Liver (tissue), 8 donors: ENCODE measurements at regions not wholly inside any gene's neighbourhood (a gene's known extent, or its start where the extent isn't known, plus 50 kb on each side); places are given as distances from the start of the nearest gene placed in this dataset.

Experiments
- DNase-seq: peaks from one replicate; pipeline ENCODE4 v3.0.0-alpha.2; 2017; ENCODE audit warnings: low spot score
- H3K27ac ChIP-seq, 2 donors: one replicate each; pipeline ENCODE4 v1.7.0; 2013; ENCODE audit warnings: inconsistent platforms in 2 of 2, low read length in 2 of 2, control low read depth in 1 of 2, low read depth in 1 of 2, mild to moderate bottlenecking in 1 of 2
- H3K27me3 ChIP-seq, 4 donors: one replicate each; pipeline versions ENCODE4 v1.6.1 to v1.7.0; 2013; ENCODE audit warnings: low read length in 3 of 4, inconsistent platforms in 1 of 4, mild to moderate bottlenecking in 1 of 4, moderate library complexity in 1 of 4; ENCODE audit not compliant: control insufficient read depth in 4 of 4, insufficient read depth in 4 of 4
- H3K36me3 ChIP-seq, 4 donors: one replicate each; pipeline versions ENCODE4 v1.6.1 to v1.7.0; 2013; ENCODE audit warnings: low read length in 3 of 4, mild to moderate bottlenecking in 3 of 4, low read depth in 1 of 4, moderate library complexity in 1 of 4; ENCODE audit not compliant: control insufficient read depth in 4 of 4, insufficient read depth in 3 of 4
- H3K4me1 ChIP-seq, 4 donors: one replicate each; pipeline versions ENCODE4 v1.6.1 to v1.7.0; 2013; ENCODE audit warnings: low read length in 3 of 4, mild to moderate bottlenecking in 3 of 4, moderate library complexity in 1 of 4; ENCODE audit not compliant: control insufficient read depth in 4 of 4, insufficient read depth in 4 of 4
- H3K4me3 ChIP-seq, 3 donors: one replicate each; pipeline versions ENCODE4 v1.6.1 to v1.7.0; 2013; ENCODE audit warnings: low read length in 3 of 3, control low read depth in 1 of 3, low read depth in 1 of 3, mild to moderate bottlenecking in 1 of 3
- H3K9ac ChIP-seq, 2 donors: one replicate each; pipeline ENCODE4 v1.7.0; 2013; ENCODE audit warnings: low read length in 2 of 2, mild to moderate bottlenecking in 2 of 2, moderate library complexity in 2 of 2, control low read depth in 1 of 2, low read depth in 1 of 2
- H3K9me3 ChIP-seq, 4 donors: one replicate each; pipeline versions ENCODE4 v1.6.1 to v1.7.0; 2013; ENCODE audit warnings: low read length in 3 of 4; ENCODE audit not compliant: control insufficient read depth in 4 of 4
- EGR1 ChIP-seq, 2 donors: IDR thresholded peaks; 2 replicates each; pipeline ENCODE4 v1.6.1; 2016 to 2018; ENCODE audit warnings: antibody characterized with exemption in 2 of 2, low read depth in 2 of 2
- FOXA1 ChIP-seq: IDR thresholded peaks from 2 replicates; pipeline ENCODE4 v1.6.1; 2016; ENCODE audit warnings: antibody characterized with exemption
- GABPA ChIP-seq, 2 donors: IDR thresholded peaks in 1 of 2; conservative IDR thresholded peaks in 1 of 2; 2 replicates each; pipeline ENCODE4 v1.6.1; 2016; ENCODE audit warnings: antibody characterized with exemption in 2 of 2, mild to moderate bottlenecking in 1 of 2, moderate library complexity in 1 of 2
- HNF4A ChIP-seq, 2 donors: conservative IDR thresholded peaks; 2 replicates each; pipeline ENCODE4 v1.6.1; 2016; ENCODE audit warnings: antibody characterized with exemption in 2 of 2, mild to moderate bottlenecking in 2 of 2
- HNF4G ChIP-seq: IDR thresholded peaks from 2 replicates; pipeline ENCODE4 v1.6.1; 2016; ENCODE audit warnings: antibody characterized with exemption
- JUND ChIP-seq, 2 donors: IDR thresholded peaks; 2 replicates each; pipeline ENCODE4 v1.6.1; 2016; ENCODE audit warnings: antibody characterized with exemption in 2 of 2
- NR2F2 ChIP-seq: IDR thresholded peaks from 2 replicates; pipeline ENCODE4 v1.6.1; 2016; ENCODE audit warnings: antibody characterized with exemption
- RAD21 ChIP-seq, 2 donors: IDR thresholded peaks; 2 replicates each; pipeline ENCODE4 v1.6.1; 2016; ENCODE audit warnings: antibody characterized with exemption in 2 of 2, mild to moderate bottlenecking in 2 of 2
- RXRA ChIP-seq, 2 donors: IDR thresholded peaks; 2 replicates each; pipeline ENCODE4 v1.6.1; 2017 to 2018; ENCODE audit warnings: antibody characterized with exemption in 2 of 2, mild to moderate bottlenecking in 1 of 2
- SP1 ChIP-seq: IDR thresholded peaks from 2 replicates; pipeline ENCODE4 v1.6.1; 2018; ENCODE audit warnings: antibody characterized with exemption, mild to moderate bottlenecking
- TAF1 ChIP-seq: conservative IDR thresholded peaks from 2 replicates; pipeline ENCODE4 v1.6.1; 2016; ENCODE audit warnings: antibody characterized with exemption, mild to moderate bottlenecking
- YY1 ChIP-seq: IDR thresholded peaks from 2 replicates; pipeline ENCODE4 v1.6.1; 2016; ENCODE audit warnings: antibody characterized with exemption, mild to moderate bottlenecking
- WGBS: extraction: QIAGEN DNeasy Blood & Tissue Kit; methylation state at CpG from one replicate; pipeline ENCODE4 v1.1.7; 2013; 5-methylcytosine and 5-hydroxymethylcytosine counted together
- TF ChIP-seq, protein P1 (sequence below): IDR thresholded peaks from 2 replicates; pipeline ENCODE4 v1.6.1; 2016; ENCODE audit warnings: antibody characterized with exemption
- TF ChIP-seq, protein P2 (sequence below): IDR thresholded peaks from 2 replicates; pipeline ENCODE4 v1.6.1; 2016; ENCODE audit warnings: antibody characterized with exemption
- TF ChIP-seq, protein P3 (sequence below): fragments of 150-350 bp; IDR thresholded peaks from 2 replicates; pipeline ENCODE4 v1.5.1; 2017; ENCODE audit warnings: improper control_type of control experiment, low read depth, low read length; ENCODE audit not compliant: missing input control
- TF ChIP-seq, protein P4 (sequence below): IDR thresholded peaks from 2 replicates; pipeline ENCODE4 v1.6.1; 2016; ENCODE audit warnings: antibody characterized with exemption
- TF ChIP-seq, protein P5 (sequence below): IDR thresholded peaks from 2 replicates; pipeline ENCODE4 v1.6.1; 2016; ENCODE audit warnings: antibody characterized with exemption, mild to moderate bottlenecking
- donor health status: healthy.
- donor health status: healthy.
- donor health status: healthy.
- donor health status: healthy.
- donor health status: healthy.

DNA sequence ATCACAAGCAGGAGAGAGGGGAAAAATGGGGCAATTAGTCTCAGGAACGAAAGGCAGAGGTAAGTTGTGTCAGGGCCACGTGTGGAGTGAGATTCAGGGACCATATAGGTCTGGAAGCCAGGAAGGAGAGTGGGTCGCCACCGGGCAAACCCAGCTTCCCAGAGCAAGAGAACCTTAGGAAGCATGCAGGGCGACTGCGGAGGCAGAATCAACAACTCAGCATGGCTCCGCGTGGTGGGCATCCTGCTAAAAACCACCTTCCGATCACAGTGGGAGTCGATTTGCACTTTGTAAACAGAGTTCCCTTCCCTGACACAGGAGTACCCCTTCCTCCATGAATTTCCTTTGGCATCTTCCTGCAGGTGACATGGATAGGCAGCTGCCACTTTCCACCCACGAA is 114.6 kb downstream of the TTC32 start:
- no peak for TF ChIP-seq YY1
- TF ChIP-seq, protein P1, sequence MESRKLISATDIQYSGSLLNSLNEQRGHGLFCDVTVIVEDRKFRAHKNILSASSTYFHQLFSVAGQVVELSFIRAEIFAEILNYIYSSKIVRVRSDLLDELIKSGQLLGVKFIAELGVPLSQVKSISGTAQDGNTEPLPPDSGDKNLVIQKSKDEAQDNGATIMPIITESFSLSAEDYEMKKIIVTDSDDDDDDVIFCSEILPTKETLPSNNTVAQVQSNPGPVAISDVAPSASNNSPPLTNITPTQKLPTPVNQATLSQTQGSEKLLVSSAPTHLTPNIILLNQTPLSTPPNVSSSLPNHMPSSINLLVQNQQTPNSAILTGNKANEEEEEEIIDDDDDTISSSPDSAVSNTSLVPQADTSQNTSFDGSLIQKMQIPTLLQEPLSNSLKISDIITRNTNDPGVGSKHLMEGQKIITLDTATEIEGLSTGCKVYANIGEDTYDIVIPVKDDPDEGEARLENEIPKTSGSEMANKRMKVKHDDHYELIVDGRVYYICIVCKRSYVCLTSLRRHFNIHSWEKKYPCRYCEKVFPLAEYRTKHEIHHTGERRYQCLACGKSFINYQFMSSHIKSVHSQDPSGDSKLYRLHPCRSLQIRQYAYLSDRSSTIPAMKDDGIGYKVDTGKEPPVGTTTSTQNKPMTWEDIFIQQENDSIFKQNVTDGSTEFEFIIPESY = no peak
- no peak for TF ChIP-seq FOXA1
- TF ChIP-seq RXRA (IDR thresholded peaks at IDR 0.05) = no peak
- TF ChIP-seq JUND (IDR thresholded peaks at IDR 0.05) = no peak
- TF ChIP-seq EGR1 (IDR thresholded peaks at IDR 0.05; ENCODE audit: low read depth in 2 of 2) = no peak
- TF ChIP-seq RAD21 (IDR thresholded peaks at IDR 0.05) = no peak
- no peak for TF ChIP-seq NR2F2
- TF ChIP-seq HNF4A (conservative IDR thresholded peaks at IDR 0.05) = no peak
- TF ChIP-seq, protein P2, sequence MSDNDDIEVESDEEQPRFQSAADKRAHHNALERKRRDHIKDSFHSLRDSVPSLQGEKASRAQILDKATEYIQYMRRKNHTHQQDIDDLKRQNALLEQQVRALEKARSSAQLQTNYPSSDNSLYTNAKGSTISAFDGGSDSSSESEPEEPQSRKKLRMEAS = no peak
- TF ChIP-seq SP1 = no peak
- TF ChIP-seq, protein P3, sequence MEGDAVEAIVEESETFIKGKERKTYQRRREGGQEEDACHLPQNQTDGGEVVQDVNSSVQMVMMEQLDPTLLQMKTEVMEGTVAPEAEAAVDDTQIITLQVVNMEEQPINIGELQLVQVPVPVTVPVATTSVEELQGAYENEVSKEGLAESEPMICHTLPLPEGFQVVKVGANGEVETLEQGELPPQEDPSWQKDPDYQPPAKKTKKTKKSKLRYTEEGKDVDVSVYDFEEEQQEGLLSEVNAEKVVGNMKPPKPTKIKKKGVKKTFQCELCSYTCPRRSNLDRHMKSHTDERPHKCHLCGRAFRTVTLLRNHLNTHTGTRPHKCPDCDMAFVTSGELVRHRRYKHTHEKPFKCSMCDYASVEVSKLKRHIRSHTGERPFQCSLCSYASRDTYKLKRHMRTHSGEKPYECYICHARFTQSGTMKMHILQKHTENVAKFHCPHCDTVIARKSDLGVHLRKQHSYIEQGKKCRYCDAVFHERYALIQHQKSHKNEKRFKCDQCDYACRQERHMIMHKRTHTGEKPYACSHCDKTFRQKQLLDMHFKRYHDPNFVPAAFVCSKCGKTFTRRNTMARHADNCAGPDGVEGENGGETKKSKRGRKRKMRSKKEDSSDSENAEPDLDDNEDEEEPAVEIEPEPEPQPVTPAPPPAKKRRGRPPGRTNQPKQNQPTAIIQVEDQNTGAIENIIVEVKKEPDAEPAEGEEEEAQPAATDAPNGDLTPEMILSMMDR = no peak
- no peak for TF ChIP-seq TAF1
- TF ChIP-seq, protein P4, sequence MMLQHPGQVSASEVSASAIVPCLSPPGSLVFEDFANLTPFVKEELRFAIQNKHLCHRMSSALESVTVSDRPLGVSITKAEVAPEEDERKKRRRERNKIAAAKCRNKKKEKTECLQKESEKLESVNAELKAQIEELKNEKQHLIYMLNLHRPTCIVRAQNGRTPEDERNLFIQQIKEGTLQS = no peak
- no peak for TF ChIP-seq HNF4G
- TF ChIP-seq, protein P5, sequence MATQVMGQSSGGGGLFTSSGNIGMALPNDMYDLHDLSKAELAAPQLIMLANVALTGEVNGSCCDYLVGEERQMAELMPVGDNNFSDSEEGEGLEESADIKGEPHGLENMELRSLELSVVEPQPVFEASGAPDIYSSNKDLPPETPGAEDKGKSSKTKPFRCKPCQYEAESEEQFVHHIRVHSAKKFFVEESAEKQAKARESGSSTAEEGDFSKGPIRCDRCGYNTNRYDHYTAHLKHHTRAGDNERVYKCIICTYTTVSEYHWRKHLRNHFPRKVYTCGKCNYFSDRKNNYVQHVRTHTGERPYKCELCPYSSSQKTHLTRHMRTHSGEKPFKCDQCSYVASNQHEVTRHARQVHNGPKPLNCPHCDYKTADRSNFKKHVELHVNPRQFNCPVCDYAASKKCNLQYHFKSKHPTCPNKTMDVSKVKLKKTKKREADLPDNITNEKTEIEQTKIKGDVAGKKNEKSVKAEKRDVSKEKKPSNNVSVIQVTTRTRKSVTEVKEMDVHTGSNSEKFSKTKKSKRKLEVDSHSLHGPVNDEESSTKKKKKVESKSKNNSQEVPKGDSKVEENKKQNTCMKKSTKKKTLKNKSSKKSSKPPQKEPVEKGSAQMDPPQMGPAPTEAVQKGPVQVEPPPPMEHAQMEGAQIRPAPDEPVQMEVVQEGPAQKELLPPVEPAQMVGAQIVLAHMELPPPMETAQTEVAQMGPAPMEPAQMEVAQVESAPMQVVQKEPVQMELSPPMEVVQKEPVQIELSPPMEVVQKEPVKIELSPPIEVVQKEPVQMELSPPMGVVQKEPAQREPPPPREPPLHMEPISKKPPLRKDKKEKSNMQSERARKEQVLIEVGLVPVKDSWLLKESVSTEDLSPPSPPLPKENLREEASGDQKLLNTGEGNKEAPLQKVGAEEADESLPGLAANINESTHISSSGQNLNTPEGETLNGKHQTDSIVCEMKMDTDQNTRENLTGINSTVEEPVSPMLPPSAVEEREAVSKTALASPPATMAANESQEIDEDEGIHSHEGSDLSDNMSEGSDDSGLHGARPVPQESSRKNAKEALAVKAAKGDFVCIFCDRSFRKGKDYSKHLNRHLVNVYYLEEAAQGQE = no peak
- no peak for TF ChIP-seq GABPA (IDR thresholded peaks at IDR 0.05 in 1 of 2, conservative IDR thresholded peaks at IDR 0.05 in 1 of 2)
- no peak overlapping the region for H3K4me3 ChIP-seq
- no peak overlapping the region for H3K9ac ChIP-seq
- no peaks in the 10 kb centered on the region for H3K9me3 ChIP-seq
- H3K36me3 ChIP-seq = no peaks in the 10 kb centered on the region
- DNase-seq = no peak
- no peaks in the 10 kb centered on the region for H3K27me3 ChIP-seq
- no peaks in the 10 kb centered on the region for H3K4me1 ChIP-seq
- no peak overlapping the region for H3K27ac ChIP-seq
- WGBS = 79% methylated on average over 11 of the region's 11 CpGs
